ENCODE measurements at regions not wholly inside any gene's neighbourhood (a gene's known extent, or its start where the extent isn't known, plus 50 kb on each side); places are given as distances from the start of the nearest gene placed in this dataset.
"Not testable (repeated sequence)": the region's sequence is repeated elsewhere in the genome, so short reads cannot be mapped to it uniquely, and the experiment has no call there.

DNA sequence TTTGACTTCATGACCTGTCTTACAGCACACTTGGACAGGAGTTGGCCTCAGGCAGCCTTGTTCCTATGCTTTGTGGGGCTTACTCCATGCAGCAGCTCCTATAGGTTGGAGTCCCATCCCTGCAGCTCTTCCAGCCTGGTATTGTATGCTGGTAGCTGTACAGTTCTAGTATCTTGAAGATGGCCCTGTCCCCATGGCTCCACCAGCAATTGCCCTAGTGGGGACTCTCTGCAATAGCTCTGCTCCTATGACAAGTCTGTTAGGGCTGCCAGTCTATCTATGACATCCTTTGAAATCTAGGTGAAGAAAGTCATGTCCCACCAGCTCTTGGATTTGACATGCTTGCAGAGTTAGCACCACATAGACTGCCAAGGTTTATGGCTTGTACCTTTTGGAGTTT, 252.6 kb downstream of the ANTXR2 start:
- Histone ChIP-seq H3K4me3 (no peak overlapping the region), H3K27me3 (no peaks in the 10 kb centered on the region), H3K36me3 (no peaks in the 10 kb centered on the region), H3K4me1 (peaks cover 0 to 3% (median 0%) of the 10 kb centered on the region in 4 donors), H3K27ac (no peak overlapping the region), H3K9me3 (peaks cover 0 to 3% (median 0%) of the 10 kb centered on the region in 4 donors)
- DNase-seq (no peak), ATAC-seq (ENCODE audit: low FRiP score in 2 of 2) (peak in 1 of 2 donors; percentile 43)
- TF ChIP-seq POLR2AphosphoS5 (IDR thresholded peaks at IDR 0.05) (no peak), POLR2A (IDR thresholded peaks at IDR 0.05) (no peak), EP300 (IDR thresholded peaks at IDR 0.05) (no peak)
- TF ChIP-seq, protein P1, sequence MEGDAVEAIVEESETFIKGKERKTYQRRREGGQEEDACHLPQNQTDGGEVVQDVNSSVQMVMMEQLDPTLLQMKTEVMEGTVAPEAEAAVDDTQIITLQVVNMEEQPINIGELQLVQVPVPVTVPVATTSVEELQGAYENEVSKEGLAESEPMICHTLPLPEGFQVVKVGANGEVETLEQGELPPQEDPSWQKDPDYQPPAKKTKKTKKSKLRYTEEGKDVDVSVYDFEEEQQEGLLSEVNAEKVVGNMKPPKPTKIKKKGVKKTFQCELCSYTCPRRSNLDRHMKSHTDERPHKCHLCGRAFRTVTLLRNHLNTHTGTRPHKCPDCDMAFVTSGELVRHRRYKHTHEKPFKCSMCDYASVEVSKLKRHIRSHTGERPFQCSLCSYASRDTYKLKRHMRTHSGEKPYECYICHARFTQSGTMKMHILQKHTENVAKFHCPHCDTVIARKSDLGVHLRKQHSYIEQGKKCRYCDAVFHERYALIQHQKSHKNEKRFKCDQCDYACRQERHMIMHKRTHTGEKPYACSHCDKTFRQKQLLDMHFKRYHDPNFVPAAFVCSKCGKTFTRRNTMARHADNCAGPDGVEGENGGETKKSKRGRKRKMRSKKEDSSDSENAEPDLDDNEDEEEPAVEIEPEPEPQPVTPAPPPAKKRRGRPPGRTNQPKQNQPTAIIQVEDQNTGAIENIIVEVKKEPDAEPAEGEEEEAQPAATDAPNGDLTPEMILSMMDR (IDR thresholded peaks at IDR 0.05) = no peak

DNA sequence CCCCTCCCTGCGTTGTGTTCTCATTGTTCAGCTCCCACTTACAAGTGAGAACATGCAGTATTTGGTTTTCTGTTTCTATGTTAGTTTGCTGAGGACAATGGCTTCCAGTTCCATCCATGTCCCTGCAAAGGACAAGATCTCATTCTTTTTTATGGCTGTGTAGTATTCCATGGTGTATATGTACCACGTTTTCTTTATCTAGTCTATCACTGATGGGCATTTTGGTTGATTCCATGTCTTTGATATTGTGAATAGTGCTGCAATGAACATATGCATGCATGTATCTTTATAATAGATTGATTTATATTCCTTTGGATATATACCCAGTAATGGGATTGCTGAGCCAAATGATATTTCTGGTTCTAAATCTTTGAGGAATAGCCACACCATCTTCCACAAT, 265.1 kb downstream of the ANTXR2 start:
- H3K27ac ChIP-seq; H3K27me3 ChIP-seq; H3K4me1 ChIP-seq; H3K36me3 ChIP-seq; DNase-seq; ATAC-seq (ENCODE audit: low FRiP score in 2 of 2); H3K4me3 ChIP-seq; H3K9me3 ChIP-seq: not testable (repeated sequence)
- 83 to 90% methylated on average over 2 of the region's 2 CpGs for WGBS, 2 donors

DNA sequence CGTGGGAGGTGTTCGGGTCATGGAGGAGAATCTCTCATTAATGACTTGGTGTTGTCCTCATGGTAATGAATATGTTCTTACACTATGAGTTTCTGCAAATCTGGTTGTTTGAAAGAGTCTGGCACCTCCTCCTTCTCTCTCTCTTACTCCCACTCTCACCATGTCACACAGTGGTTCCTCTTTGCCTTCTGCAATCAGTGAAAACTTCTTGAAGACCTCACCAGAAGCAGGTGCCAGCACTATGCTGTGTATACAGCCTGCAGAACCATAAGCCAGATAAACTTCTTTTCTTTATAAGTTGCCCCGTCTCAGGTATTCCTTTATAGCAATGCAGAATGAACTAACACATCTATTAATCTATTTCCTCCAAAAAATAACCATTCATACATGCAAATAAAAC, 275.0 kb downstream of the ANTXR2 start:
- Histone ChIP-seq H3K27ac (no peak overlapping the region), H3K27me3 (no peaks in the 10 kb centered on the region), H3K4me1 (no peaks in the 10 kb centered on the region), H3K4me3 (no peak overlapping the region), H3K36me3 (no peaks in the 10 kb centered on the region), H3K9me3 (no peaks in the 10 kb centered on the region)
- no peak for DNase-seq
- ATAC-seq (ENCODE audit: low FRiP score in 2 of 2) = no peak
- TF ChIP-seq, protein P1 (IDR thresholded peaks at IDR 0.05) = no peak
- TF ChIP-seq POLR2A (IDR thresholded peaks at IDR 0.05) = no peak
- no peak for TF ChIP-seq POLR2AphosphoS5 (IDR thresholded peaks at IDR 0.05)
- no peak for TF ChIP-seq EP300 (IDR thresholded peaks at IDR 0.05)
- WGBS, 2 donors = 90 to 91% methylated on average over 3 of the region's 3 CpGs

DNA sequence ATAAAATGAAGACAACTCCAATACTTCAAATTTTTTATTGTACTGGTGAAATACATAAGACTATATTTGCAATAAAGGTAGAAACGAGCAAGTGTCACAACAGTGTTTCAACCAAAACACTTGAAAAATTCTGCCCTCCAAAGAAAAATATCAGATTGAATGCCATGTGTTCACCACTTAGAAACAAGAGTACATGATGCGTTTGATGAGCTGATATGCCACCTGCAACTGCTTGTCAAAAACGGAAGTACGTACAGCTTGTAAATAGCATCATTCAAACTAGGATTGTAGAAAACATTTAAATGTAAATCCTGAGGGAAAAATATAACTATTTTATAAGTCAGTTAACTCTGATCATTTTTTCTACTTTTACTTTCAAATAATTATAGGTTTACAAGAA, 276.1 kb downstream of the ANTXR2 start:
- Histone ChIP-seq H3K27ac (no peak overlapping the region), H3K27me3 (no peaks in the 10 kb centered on the region), H3K9me3 (no peaks in the 10 kb centered on the region), H3K36me3 (no peaks in the 10 kb centered on the region), H3K4me3 (no peak overlapping the region), H3K4me1 (no peaks in the 10 kb centered on the region)
- DNase-seq (no peak), ATAC-seq (ENCODE audit: low FRiP score in 2 of 2) (no peak)
- TF ChIP-seq EP300 (IDR thresholded peaks at IDR 0.05) = no peak
- TF ChIP-seq POLR2AphosphoS5 (IDR thresholded peaks at IDR 0.05) = no peak
- no peak for TF ChIP-seq POLR2A (IDR thresholded peaks at IDR 0.05)
- TF ChIP-seq, protein P1 (IDR thresholded peaks at IDR 0.05) = no peak
- WGBS, 2 donors = 85 to 90% methylated on average over 4 of the region's 4 CpGs

DNA sequence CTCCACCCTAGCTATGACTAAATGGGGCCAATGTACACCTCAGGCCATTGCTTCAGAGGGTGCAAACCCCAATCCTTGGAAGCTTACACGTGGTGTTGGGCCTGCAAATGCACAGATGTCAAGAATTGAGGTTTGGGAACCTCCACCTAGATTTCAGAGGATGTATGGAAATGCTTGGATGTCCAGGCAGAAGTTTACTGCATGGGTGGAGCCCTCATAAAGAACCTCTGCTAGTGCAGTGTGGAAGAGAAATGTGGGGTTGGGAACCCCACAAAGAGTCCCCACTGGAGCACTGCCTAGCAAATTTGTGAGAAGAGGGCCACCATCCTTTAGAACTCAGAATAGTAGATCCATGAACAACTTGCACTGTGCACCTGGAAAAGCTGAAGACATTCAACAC, 284.1 kb downstream of the ANTXR2 start:
- 0 to 22% methylated on average over 1 of the region's 1 CpG for WGBS, 2 donors
- no peak for TF ChIP-seq EP300 (IDR thresholded peaks at IDR 0.05)
- TF ChIP-seq, protein P1 (IDR thresholded peaks at IDR 0.05) = no peak
- no peak for TF ChIP-seq POLR2A (IDR thresholded peaks at IDR 0.05)
- no peak for TF ChIP-seq POLR2AphosphoS5 (IDR thresholded peaks at IDR 0.05)
- ATAC-seq (ENCODE audit: low FRiP score in 2 of 2) (no peak), DNase-seq (no peak)
- Histone ChIP-seq H3K4me1 (no peaks in the 10 kb centered on the region), H3K4me3 (no peak overlapping the region), H3K27ac (no peak overlapping the region), H3K9me3 (peaks cover 0 to 13% (median 9%) of the 10 kb centered on the region in 4 donors), H3K36me3 (no peaks in the 10 kb centered on the region), H3K27me3 (no peaks in the 10 kb centered on the region)

Measured in upper lobe of left lung (tissue), 6 donors.